HEK293 (cell line): ENCODE measurements at regions not wholly inside any gene's neighbourhood (a gene's known extent, or its start where the extent isn't known, plus 50 kb on each side); places are given as distances from the start of the nearest gene placed in this dataset.

Experiments
- KLF10 ChIP-seq: fragments of 450-650 bp; IDR thresholded peaks from 2 replicates; pipeline ENCODE4 v1.5.1; 2018; ENCODE audit warnings: missing biosample characterization, mild to moderate bottlenecking, missing genetic modification characterization
- REPIN1 ChIP-seq: fragments of 450-650 bp; formaldehyde crosslinking; IDR thresholded peaks from 2 replicates; pipeline ENCODE4 v1.5.1; 2017; ENCODE audit warnings: missing biosample characterization, missing genetic modification characterization, low read depth
- ZNF501 ChIP-seq: fragments of 450-650 bp; formaldehyde crosslinking; IDR thresholded peaks from 2 replicates; pipeline ENCODE4 v1.5.1; 2016; ENCODE audit warnings: missing biosample characterization, missing genetic modification characterization
- TF ChIP-seq, protein P1 (sequence below): fragments of 450-650 bp; formaldehyde crosslinking; IDR thresholded peaks from 2 replicates; pipeline ENCODE4 v1.5.1; 2016; ENCODE audit warnings: missing biosample characterization, missing genetic modification characterization

DNA sequence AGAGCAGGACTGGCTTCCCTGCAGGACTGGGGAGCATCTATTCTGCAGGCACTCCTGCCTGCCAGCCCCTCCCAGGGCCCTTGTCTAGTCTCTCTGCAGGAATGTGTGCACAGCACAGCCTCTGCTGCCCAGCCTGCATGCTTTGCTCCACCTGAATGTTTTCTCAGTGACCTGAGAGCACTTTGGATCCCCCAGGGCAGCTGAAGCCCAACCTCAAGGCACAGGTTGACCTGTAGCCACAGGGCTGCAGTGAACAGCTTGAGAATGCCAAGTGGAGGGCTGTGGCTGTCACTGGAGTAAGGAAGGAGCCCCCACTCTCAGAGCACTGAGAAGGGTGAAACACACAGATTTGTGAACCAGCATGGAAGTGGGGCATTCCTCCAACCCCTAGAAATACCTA is 760.2 kb downstream of the STIM2 start:
- TF ChIP-seq REPIN1 (tag by site-specific recombination) (no peak), ZNF501 (tag by site-specific recombination) (no peak), KLF10 (tag by site-specific recombination) (no peak)
- TF ChIP-seq, protein P1, sequence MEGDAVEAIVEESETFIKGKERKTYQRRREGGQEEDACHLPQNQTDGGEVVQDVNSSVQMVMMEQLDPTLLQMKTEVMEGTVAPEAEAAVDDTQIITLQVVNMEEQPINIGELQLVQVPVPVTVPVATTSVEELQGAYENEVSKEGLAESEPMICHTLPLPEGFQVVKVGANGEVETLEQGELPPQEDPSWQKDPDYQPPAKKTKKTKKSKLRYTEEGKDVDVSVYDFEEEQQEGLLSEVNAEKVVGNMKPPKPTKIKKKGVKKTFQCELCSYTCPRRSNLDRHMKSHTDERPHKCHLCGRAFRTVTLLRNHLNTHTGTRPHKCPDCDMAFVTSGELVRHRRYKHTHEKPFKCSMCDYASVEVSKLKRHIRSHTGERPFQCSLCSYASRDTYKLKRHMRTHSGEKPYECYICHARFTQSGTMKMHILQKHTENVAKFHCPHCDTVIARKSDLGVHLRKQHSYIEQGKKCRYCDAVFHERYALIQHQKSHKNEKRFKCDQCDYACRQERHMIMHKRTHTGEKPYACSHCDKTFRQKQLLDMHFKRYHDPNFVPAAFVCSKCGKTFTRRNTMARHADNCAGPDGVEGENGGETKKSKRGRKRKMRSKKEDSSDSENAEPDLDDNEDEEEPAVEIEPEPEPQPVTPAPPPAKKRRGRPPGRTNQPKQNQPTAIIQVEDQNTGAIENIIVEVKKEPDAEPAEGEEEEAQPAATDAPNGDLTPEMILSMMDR (tag by site-specific recombination): no peak
